A549 (cell line): ENCODE measurements at regions not wholly inside any gene's neighbourhood (a gene's known extent, or its start where the extent isn't known, plus 50 kb on each side); places are given as distances from the start of the nearest gene placed in this dataset.

ENCODE experiments used
- ATAC-seq, 2 experiments: fragments of 200-7000 bp in 1 of 2; fragments of >200 bp in 1 of 2; cut with Nextera tagmentation in 1 of 2; cut with Tn5 transposase in 1 of 2; 3 replicates each; pipeline versions ENCODE4 v1.8.0 to v1.9.1; 2018 to 2020; ENCODE audit warnings: mild to moderate bottlenecking in 1 of 2, moderate library complexity in 1 of 2
- CTCF ChIA-PET: fragments of 300-600 bp; sonication (Branson Sonifier 250); formaldehyde crosslinking; extraction: SDS; loops from one replicate; lab custom pipeline; 2021; ENCODE audit warnings: antibody characterized with exemption, inconsistent platforms; lab: Yijun Ruan, JAX
- POLR2A ChIA-PET: fragments of 350-600 bp; formaldehyde crosslinking; extraction: SDS; loops from one replicate; lab custom pipeline; 2021; ENCODE audit warnings: antibody characterized with exemption, inconsistent platforms; lab: Yijun Ruan, JAX
- DNase-seq, 2 experiments: peaks; one replicate each; pipeline versions ENCODE4 v3.0.0 to v3.0.0-alpha.2; 2011 to 2016; ENCODE audit warnings: low read depth in 1 of 2, low spot score in 1 of 2
- FAIRE-seq: peaks from 2 replicates; lab custom pipeline; 2011; peaks lifted over from hg19 to GRCh38; lab: Jason Lieb, UNC
- H3K27ac ChIP-seq, 2 experiments: fragments of >200 bp; sonication (Bioruptor Twin); formaldehyde crosslinking; 3 replicates each; pipeline ENCODE4 v1.5.1; 2016 to 2017
- H3K4me1 ChIP-seq: fragments of >200 bp; sonication (Bioruptor Twin); formaldehyde crosslinking; 3 replicates; pipeline ENCODE4 v1.6.1; 2016
- H3K4me2 ChIP-seq: fragments of >200 bp; sonication (Bioruptor Twin); formaldehyde crosslinking; 3 replicates; pipeline ENCODE4 v1.6.1; 2016
- H3K4me3 ChIP-seq: fragments of >200 bp; sonication (Bioruptor Twin); formaldehyde crosslinking; 3 replicates; pipeline ENCODE4 v1.5.1; 2016
- H3K9me3 ChIP-seq: fragments of >200 bp; sonication (Bioruptor Twin); formaldehyde crosslinking; 3 replicates; pipeline ENCODE4 v1.6.1; 2016
- ATOH8 ChIP-seq: fragments of 250-450 bp; sonication (Bioruptor Pico); IDR thresholded peaks from 2 replicates; pipeline ENCODE4 v1.5.0; 2020; ENCODE audit warnings: low read depth, mild to moderate bottlenecking, moderate library complexity
- BHLHE40 ChIP-seq: IDR thresholded peaks from 2 replicates; pipeline ENCODE4 v1.6.1; 2012; ENCODE audit warnings: low read depth, low read length, inconsistent platforms
- CBX8 ChIP-seq: fragments of 200-600 bp; sonication (generic); IDR thresholded peaks from 2 replicates; pipeline ENCODE4 v1.6.1; 2016
- CEBPB ChIP-seq, 2 experiments: fragments of >200 bp in 1 of 2; sonication (Bioruptor Twin) in 1 of 2; formaldehyde crosslinking in 1 of 2; IDR thresholded peaks; 2 replicates each; pipeline ENCODE4 v1.6.1; 2012 to 2016
- CHD4 ChIP-seq: fragments of 200-600 bp; sonication (generic); IDR thresholded peaks from 2 replicates; pipeline ENCODE4 v1.6.1; 2016; ENCODE audit warnings: antibody characterized with exemption, mild to moderate bottlenecking, borderline replicate concordance
- EP300 ChIP-seq, 2 experiments: fragments of >200 bp; sonication (Bioruptor Twin); formaldehyde crosslinking; IDR thresholded peaks; 2 replicates in 1 of 2; 3 replicates in 1 of 2; pipeline ENCODE4 v1.6.1; 2016 to 2017
- ESRRA ChIP-seq: fragments of 150-350 bp; IDR thresholded peaks from 2 replicates; pipeline ENCODE4 v1.6.1; 2014; ENCODE audit warnings: mild to moderate bottlenecking, low read length, borderline replicate concordance
- FOSB ChIP-seq: fragments of 250-450 bp; sonication (Bioruptor Pico); IDR thresholded peaks from 2 replicates; pipeline ENCODE4 v1.5.0; 2020; ENCODE audit warnings: mild to moderate bottlenecking, moderate library complexity
- FOXS1 ChIP-seq: fragments of 250-450 bp; sonication (Bioruptor Pico); IDR thresholded peaks from 2 replicates; pipeline ENCODE4 v1.5.0; 2020; ENCODE audit warnings: mild to moderate bottlenecking, moderate library complexity
- HEYL ChIP-seq: fragments of 250-450 bp; sonication (Bioruptor Pico); IDR thresholded peaks from 2 replicates; pipeline ENCODE4 v1.8.0; 2021; ENCODE audit warnings: mild to moderate bottlenecking, moderate library complexity
- HMGXB4 ChIP-seq: fragments of 250-450 bp; sonication (Bioruptor Pico); IDR thresholded peaks from 2 replicates; pipeline ENCODE4 v1.5.0; 2021; ENCODE audit warnings: mild to moderate bottlenecking, moderate library complexity, borderline replicate concordance
- HOXB5 ChIP-seq: fragments of 250-450 bp; sonication (Bioruptor Pico); IDR thresholded peaks from 2 replicates; pipeline ENCODE4 v1.5.0; 2020; ENCODE audit warnings: mild to moderate bottlenecking, moderate library complexity
- JUNB ChIP-seq: fragments of >200 bp; sonication (Bioruptor Twin); formaldehyde crosslinking; IDR thresholded peaks from 2 replicates; pipeline ENCODE4 v1.6.1; 2016
- KDM1A ChIP-seq: fragments of 200-600 bp; sonication (generic); IDR thresholded peaks from 2 replicates; pipeline ENCODE4 v1.6.1; 2016; ENCODE audit warnings: low read depth, mild to moderate bottlenecking
- KDM5A ChIP-seq: fragments of 200-600 bp; sonication (generic); IDR thresholded peaks from 2 replicates; pipeline ENCODE4 v1.6.1; 2016; ENCODE audit warnings: antibody characterized with exemption, mild to moderate bottlenecking
- MAZ ChIP-seq: fragments of 150-350 bp; IDR thresholded peaks from 2 replicates; pipeline ENCODE4 v1.6.1; 2014; ENCODE audit warnings: antibody characterized with exemption, low read depth, low read length, borderline replicate concordance
- MYC ChIP-seq: IDR thresholded peaks from 2 replicates; pipeline ENCODE4 v1.6.1; 2012; ENCODE audit warnings: mild to moderate bottlenecking, inconsistent platforms, low read length, improper control_type of control experiment, borderline replicate concordance
- NFE2L2 ChIP-seq: fragments of 150-350 bp; conservative IDR thresholded peaks from 2 replicates; pipeline ENCODE4 v1.6.1; 2014; ENCODE audit warnings: low read length
- NPAS2 ChIP-seq: fragments of 250-450 bp; sonication (Bioruptor Pico); IDR thresholded peaks from 2 replicates; pipeline ENCODE4 v1.8.0; 2022; ENCODE audit warnings: mild to moderate bottlenecking, moderate library complexity, borderline replicate concordance
- NR3C1 ChIP-seq: fragments of >200 bp; sonication (Bioruptor Twin); formaldehyde crosslinking; IDR thresholded peaks from 3 replicates; pipeline ENCODE4 v1.6.1; 2017
- PHF8 ChIP-seq: fragments of 200-600 bp; sonication (generic); IDR thresholded peaks from 2 replicates; pipeline ENCODE4 v1.6.1; 2016; ENCODE audit warnings: low read depth, mild to moderate bottlenecking, antibody characterized with exemption, moderate library complexity, borderline replicate concordance
- POLR2A ChIP-seq: IDR thresholded peaks from 2 replicates; pipeline ENCODE4 v1.6.1; 2012; ENCODE audit warnings: mild to moderate bottlenecking, low read length
- POLR2AphosphoS2 ChIP-seq: conservative IDR thresholded peaks from 2 replicates; pipeline ENCODE4 v1.6.1; 2012; ENCODE audit warnings: low read length, improper control_type of control experiment, inconsistent platforms
- RAD21 ChIP-seq, 2 experiments: fragments of >200 bp in 1 of 2; sonication (Bioruptor Twin) in 1 of 2; formaldehyde crosslinking in 1 of 2; IDR thresholded peaks in 1 of 2; conservative IDR thresholded peaks in 1 of 2; 2 replicates in 1 of 2; 3 replicates in 1 of 2; pipeline ENCODE4 v1.6.1; 2012 to 2018; ENCODE audit warnings: inconsistent platforms in 1 of 2
- RARB ChIP-seq: fragments of 250-450 bp; sonication (Bioruptor Pico); IDR thresholded peaks from 2 replicates; pipeline ENCODE4 v1.8.0; 2021; ENCODE audit warnings: mild to moderate bottlenecking, moderate library complexity
- RCOR1 ChIP-seq: fragments of 150-350 bp; IDR thresholded peaks from 2 replicates; pipeline ENCODE4 v1.6.1; 2014; ENCODE audit warnings: antibody characterized with exemption, low read length, low read depth
- SMC3 ChIP-seq: fragments of >200 bp; sonication (Bioruptor Twin); formaldehyde crosslinking; IDR thresholded peaks from 3 replicates; pipeline ENCODE4 v1.6.1; 2018; ENCODE audit warnings: inconsistent platforms
- TFCP2L1 ChIP-seq: fragments of 250-450 bp; sonication (Bioruptor Pico); IDR thresholded peaks from 2 replicates; pipeline ENCODE4 v1.5.0; 2021; ENCODE audit warnings: mild to moderate bottlenecking
- TP53 ChIP-seq: fragments of 250-450 bp; sonication (Bioruptor Pico); IDR thresholded peaks from 2 replicates; pipeline ENCODE4 v1.5.0; 2021; ENCODE audit warnings: mild to moderate bottlenecking, moderate library complexity
- ZC3H11A ChIP-seq: fragments of 450-650 bp; IDR thresholded peaks from 2 replicates; pipeline ENCODE4 v1.6.1; 2014; ENCODE audit warnings: antibody characterized with exemption, mild to moderate bottlenecking
- ZFP36 ChIP-seq: fragments of 450-650 bp; IDR thresholded peaks from 2 replicates; pipeline ENCODE4 v1.6.1; 2014; ENCODE audit warnings: borderline replicate concordance; ENCODE audit not compliant: partially characterized antibody
- WGBS: methylation state at CpG from one replicate; pipeline ENCODE4 v1.1.6; 2017; ENCODE audit errors: missing lambda C conversion rate; 5-methylcytosine and 5-hydroxymethylcytosine counted together
- TF ChIP-seq, protein P1 (sequence below): fragments of >200 bp; sonication (Bioruptor Twin); formaldehyde crosslinking; IDR thresholded peaks from 3 replicates; pipeline ENCODE4 v1.6.1; 2016
- TF ChIP-seq, protein P2 (sequence below): fragments of 450-650 bp; IDR thresholded peaks from 2 replicates; pipeline ENCODE4 v1.6.1; 2014; ENCODE audit warnings: antibody characterized with exemption

- ChIA-PET CTCF (no interaction called here), POLR2A (no interaction called here)
- FAIRE-seq (no peak), ATAC-seq (no peak)
- H3K27ac ChIP-seq: peak overlapping the region; percentile 19 to 76; a peak in 5 of 6 replicates
- no peak overlapping the region for H3K4me3 ChIP-seq
- H3K4me2 ChIP-seq: peak overlapping the region; percentile 49
- H3K9me3 ChIP-seq: no peaks in the 10 kb centered on the region
- no peak for TF ChIP-seq TFCP2L1 (CRISPR knock-in tag)
- TF ChIP-seq KDM5A: no peak
- no peak for TF ChIP-seq HOXB5 (CRISPR knock-in tag)
- no peak for TF ChIP-seq JUNB
- TF ChIP-seq, protein P1, sequence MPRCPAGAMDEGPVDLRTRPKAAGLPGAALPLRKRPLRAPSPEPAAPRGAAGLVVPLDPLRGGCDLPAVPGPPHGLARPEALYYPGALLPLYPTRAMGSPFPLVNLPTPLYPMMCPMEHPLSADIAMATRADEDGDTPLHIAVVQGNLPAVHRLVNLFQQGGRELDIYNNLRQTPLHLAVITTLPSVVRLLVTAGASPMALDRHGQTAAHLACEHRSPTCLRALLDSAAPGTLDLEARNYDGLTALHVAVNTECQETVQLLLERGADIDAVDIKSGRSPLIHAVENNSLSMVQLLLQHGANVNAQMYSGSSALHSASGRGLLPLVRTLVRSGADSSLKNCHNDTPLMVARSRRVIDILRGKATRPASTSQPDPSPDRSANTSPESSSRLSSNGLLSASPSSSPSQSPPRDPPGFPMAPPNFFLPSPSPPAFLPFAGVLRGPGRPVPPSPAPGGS: no peak
- TF ChIP-seq MYC: no peak
- no peak for TF ChIP-seq POLR2AphosphoS2
- TF ChIP-seq, protein P2, sequence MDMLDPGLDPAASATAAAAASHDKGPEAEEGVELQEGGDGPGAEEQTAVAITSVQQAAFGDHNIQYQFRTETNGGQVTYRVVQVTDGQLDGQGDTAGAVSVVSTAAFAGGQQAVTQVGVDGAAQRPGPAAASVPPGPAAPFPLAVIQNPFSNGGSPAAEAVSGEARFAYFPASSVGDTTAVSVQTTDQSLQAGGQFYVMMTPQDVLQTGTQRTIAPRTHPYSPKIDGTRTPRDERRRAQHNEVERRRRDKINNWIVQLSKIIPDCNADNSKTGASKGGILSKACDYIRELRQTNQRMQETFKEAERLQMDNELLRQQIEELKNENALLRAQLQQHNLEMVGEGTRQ: no peak
- no peak for TF ChIP-seq ESRRA
- TF ChIP-seq FOSB (CRISPR knock-in tag): no peak
- no peak for TF ChIP-seq RCOR1
- TF ChIP-seq CEBPB (IDR thresholded peaks at IDR 0.05): no peak
- no peak for TF ChIP-seq POLR2A
- no peak for TF ChIP-seq ZFP36
- no peak for TF ChIP-seq NPAS2 (CRISPR knock-in tag)
- no peak for TF ChIP-seq FOXS1 (CRISPR knock-in tag)
- TF ChIP-seq RAD21 (conservative IDR thresholded peaks at IDR 0.05 in 1 of 2, IDR thresholded peaks at IDR 0.05 in 1 of 2): no peak
- no peak for TF ChIP-seq NFE2L2
- TF ChIP-seq KDM1A: no peak
- TF ChIP-seq, all 56 proteins: peak for 0
- peaks cover 47% of the 10 kb centered on the region for H3K4me1 ChIP-seq
- WGBS: 43% methylated on average over 3 of the region's 3 CpGs
- no peak for DNase-seq
Observed at GRCh38 chr2:234376229-234376628, 120.7 kb downstream of the ARL4C start.

DNA sequence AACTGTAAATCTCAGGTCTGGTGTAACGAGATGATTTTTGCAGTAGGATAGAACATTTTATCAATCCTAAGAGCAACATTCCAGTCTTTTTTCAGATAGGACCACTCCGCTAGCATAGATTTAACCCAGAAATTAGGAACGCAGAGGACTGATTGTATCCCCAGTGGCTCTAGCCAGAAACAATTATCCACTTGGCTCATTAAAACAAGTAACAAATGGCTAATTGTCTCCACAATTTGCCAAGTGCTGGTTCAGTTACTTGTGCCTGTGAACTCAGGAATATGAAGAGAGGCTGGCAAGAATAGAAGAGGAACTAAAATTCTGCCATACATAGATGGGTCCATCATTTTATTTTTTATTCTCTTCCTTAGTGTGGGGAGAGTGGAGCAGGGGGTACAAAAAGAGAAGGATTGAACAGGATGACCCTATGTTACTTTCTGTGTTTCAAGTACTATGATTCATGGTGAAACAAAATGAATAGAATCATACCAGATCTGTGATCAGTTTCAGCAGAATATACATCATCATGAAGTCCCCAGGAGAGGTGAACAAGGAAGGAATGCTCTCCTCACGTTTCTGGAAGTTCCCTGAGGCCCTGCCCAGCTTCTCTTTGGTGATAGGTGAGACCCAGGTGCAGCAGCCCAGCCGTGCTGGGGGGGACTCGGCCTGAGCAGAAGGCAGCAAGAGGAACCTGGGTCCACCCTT, 121.6 kb downstream of the ARL4C start:
- WGBS: 82% methylated on average over 6 of the region's 6 CpGs
- ChIA-PET CTCF (interaction anchor here (1.5 kb wide), 1 partner anchor 122 kb away, joined by 5 read pairs; the partner anchor contains the start of gene ARL4C), POLR2A (no interaction called here)
- FAIRE-seq (no peak), ATAC-seq (no peak), DNase-seq (no peak)
- Histone ChIP-seq H3K27ac (peak overlapping the region; percentile 19 to 76; a peak in 5 of 6 replicates), H3K9me3 (no peaks in the 10 kb centered on the region), H3K4me2 (no peak overlapping the region), H3K4me1 (peaks cover 56% of the 10 kb centered on the region), H3K4me3 (no peak overlapping the region)
- no peak for TF ChIP-seq RARB (CRISPR knock-in tag)
- TF ChIP-seq NR3C1: no peak
- no peak for TF ChIP-seq KDM1A
- no peak for TF ChIP-seq CHD4
- TF ChIP-seq, protein P1: no peak
- no peak for TF ChIP-seq PHF8
- no peak for TF ChIP-seq TP53 (CRISPR knock-in tag)
- no peak for TF ChIP-seq BHLHE40
- no peak for TF ChIP-seq CEBPB (IDR thresholded peaks at IDR 0.05)
- no peak for TF ChIP-seq CBX8
- TF ChIP-seq ATOH8: no peak
- TF ChIP-seq ZC3H11A: no peak
- no peak for TF ChIP-seq HMGXB4 (CRISPR knock-in tag)
- no peak for TF ChIP-seq SMC3
- TF ChIP-seq ESRRA: no peak
- no peak for TF ChIP-seq HEYL (CRISPR knock-in tag)
- TF ChIP-seq MYC: no peak
- TF ChIP-seq EP300 (IDR thresholded peaks at IDR 0.05): no peak
- no peak for TF ChIP-seq MAZ
